B cell (primary cell): ENCODE measurements at regions not wholly inside any gene's neighbourhood (a gene's known extent, or its start where the extent isn't known, plus 50 kb on each side); places are given as distances from the start of the nearest gene placed in this dataset.

Experiments used
- ATAC-seq: fragments of 200-7000 bp; cut with Tn5 transposase; one replicate; pipeline ENCODE4 v1.10.0; 2021; ENCODE audit warnings: low read depth, mild to moderate bottlenecking, moderate number of reproducible peaks, moderate library complexity
- CTCF ChIA-PET: fragments of 350-600 bp; sonication (Branson Sonifier 250); formaldehyde crosslinking; loops from one replicate; lab custom pipeline; 2021; ENCODE audit warnings: antibody characterized with exemption, inconsistent platforms; lab: Charles Lee
- POLR2A ChIA-PET: fragments of 350-600 bp; sonication (Branson Sonifier 250); formaldehyde crosslinking; loops from one replicate; lab custom pipeline; 2021; ENCODE audit warnings: antibody characterized with exemption; lab: Charles Lee
- DNase-seq: peaks from one replicate; pipeline ENCODE4 v3.0.0; 2013
- H2AFZ ChIP-seq: 2 replicates; pipeline ENCODE4 v1.6.1; 2012; ENCODE audit warnings: mild to moderate bottlenecking, low read depth, low read length; ENCODE audit not compliant: insufficient read depth, poor library complexity, severe bottlenecking
- H3K27ac ChIP-seq, 2 donors: 1 replicate in 1 of 2; 2 replicates in 1 of 2; pipeline ENCODE4 v1.5.1; 2012 to 2013; ENCODE audit warnings: low read length in 2 of 2, mild to moderate bottlenecking in 2 of 2, moderate library complexity in 1 of 2
- H3K27me3 ChIP-seq, 4 experiments: fragments of 200-600 bp in 1 of 4; sonication (generic) in 1 of 4; replicated peaks in 1 of 4; 1 replicate in 2 of 4; 2 replicates in 2 of 4; pipeline versions ENCODE4 v1.6.1 to v1.7.0; 2013 to 2016; ENCODE audit warnings: low read length in 3 of 4, mild to moderate bottlenecking in 2 of 4, mixed read lengths in 1 of 4, moderate library complexity in 1 of 4; ENCODE audit not compliant: insufficient read depth in 4 of 4, control insufficient read depth in 3 of 4; ENCODE audit errors: control extremely low read depth in 1 of 4
- H3K36me3 ChIP-seq, 2 experiments: replicated peaks in 1 of 2; 1 replicate in 1 of 2; 2 replicates in 1 of 2; pipeline versions ENCODE4 v1.6.1 to v1.7.1; 2013; ENCODE audit warnings: low read length in 1 of 2; ENCODE audit not compliant: insufficient read depth in 2 of 2, control insufficient read depth in 1 of 2; ENCODE audit errors: control extremely low read depth in 1 of 2, extremely low read depth in 1 of 2
- H3K4me1 ChIP-seq, 2 donors: fragments of 200-600 bp in 1 of 2; sonication (generic) in 1 of 2; 1 replicate in 1 of 2; 2 replicates in 1 of 2; pipeline versions ENCODE4 v1.5.1 to v1.6.1; 2013 to 2017; ENCODE audit warnings: low read length in 2 of 2; ENCODE audit not compliant: control insufficient read depth in 2 of 2, insufficient read depth in 2 of 2
- H3K4me2 ChIP-seq: replicated peaks from 2 replicates; pipeline ENCODE3; 2012; ENCODE audit warnings: mild to moderate bottlenecking, low read depth, low read length; ENCODE audit not compliant: poor library complexity, severe bottlenecking
- H3K4me3 ChIP-seq, 5 experiments: fragments of 200-600 bp in 1 of 5; sonication (generic) in 1 of 5; 1 replicate in 3 of 5; 2 replicates in 2 of 5; pipeline versions ENCODE4 v1.5.1 to v1.7.0; 2011 to 2016; ENCODE audit warnings: low read length in 4 of 5, mild to moderate bottlenecking in 4 of 5, low read depth in 2 of 5, control low read depth in 1 of 5, moderate library complexity in 1 of 5; ENCODE audit not compliant: insufficient read depth in 1 of 5; ENCODE audit errors: control extremely low read depth in 1 of 5, extremely low read depth in 1 of 5
- H3K79me2 ChIP-seq: fragments of 200-600 bp; sonication (generic); one replicate; pipeline ENCODE4 v1.6.0; 2016; ENCODE audit warnings: low read length; ENCODE audit not compliant: control insufficient read depth, insufficient read depth
- H3K9ac ChIP-seq: fragments of 200-600 bp; sonication (generic); 2 replicates; pipeline ENCODE4 v1.6.1; 2017; ENCODE audit warnings: mild to moderate bottlenecking, low read length, moderate library complexity
- H3K9me3 ChIP-seq, 3 donors: one replicate each; pipeline versions ENCODE4 v1.6.1 to v1.7.1; 2013; ENCODE audit warnings: low read length in 2 of 3; ENCODE audit not compliant: control insufficient read depth in 2 of 3, insufficient read depth in 1 of 3; ENCODE audit errors: control extremely low read depth in 1 of 3
- H4K20me1 ChIP-seq: 2 replicates; pipeline ENCODE4 v1.6.0; 2012; ENCODE audit warnings: mild to moderate bottlenecking, low read length; ENCODE audit not compliant: insufficient read depth, control insufficient read depth, poor library complexity, severe bottlenecking
- H3K27ac Mint-ChIP-seq: one replicate; pipeline ENCODE4 v1.8.0; 2021; ENCODE audit warnings: mixed read lengths
- H3K27me3 Mint-ChIP-seq: one replicate; pipeline ENCODE4 v1.8.0; 2021; ENCODE audit warnings: mixed read lengths
- H3K4me1 Mint-ChIP-seq: one replicate; pipeline ENCODE4 v1.8.0; 2021; ENCODE audit warnings: mixed read lengths
- H3K4me3 Mint-ChIP-seq: one replicate; pipeline ENCODE4 v1.8.0; 2021; ENCODE audit warnings: mixed read lengths
- H3K9me3 Mint-ChIP-seq: one replicate; pipeline ENCODE4 v1.8.0; 2022; ENCODE audit warnings: mixed read lengths; ENCODE audit not compliant: insufficient read depth
- CTCF ChIP-seq: fragments of 200-600 bp; IDR thresholded peaks from one replicate; pipeline ENCODE4 v1.8.0; 2022; ENCODE audit warnings: antibody characterized with exemption, mild to moderate bottlenecking
- EZH2 ChIP-seq: IDR thresholded peaks from 2 replicates; pipeline ENCODE4 v1.6.1; 2012; ENCODE audit warnings: borderline replicate concordance, low read depth, mild to moderate bottlenecking, moderate library complexity, low read length; ENCODE audit not compliant: insufficient read depth, poor library complexity, severe bottlenecking
- WGBS: methylation state at CpG from one replicate; pipeline ENCODE4 v1.1.5; 2013; ENCODE audit warnings: missing lambda C conversion rate; ENCODE audit not compliant: insufficient coverage; 5-methylcytosine and 5-hydroxymethylcytosine counted together
- intact Hi-C: fragments of 100-400 bp; cut with micrococcal nuclease; formaldehyde crosslinking; loops from one replicate; pipeline ENCODE4 v1.10.0; 2022

GRCh38 chr1:82858031-82858430, 1057.3 kb downstream of the ADGRL2 start:
- CTCF ChIA-PET = no interaction called here
- no peak overlapping the region for H3K9ac ChIP-seq
- Mint-ChIP-seq H3K27ac (no peak overlapping the region), H3K9me3 (no peaks in the 10 kb centered on the region), H3K4me1 (no peaks in the 10 kb centered on the region), H3K27me3 (no peaks in the 10 kb centered on the region), H3K4me3 (no peak overlapping the region)
- no peaks in the 10 kb centered on the region for H3K4me1 ChIP-seq
- no peak for TF ChIP-seq CTCF
- no peak for TF ChIP-seq EZH2
- H3K4me3 ChIP-seq = no peak overlapping the region
- WGBS = 95% methylated on average over 3 of the region's 4 CpGs
- ATAC-seq = no peak
- DNase-seq = no peak
- POLR2A ChIA-PET = interaction anchor here (0.7 kb wide), 1 partner anchor 24 kb away, joined by 3 read pairs; no protein-coding TSS in a partner anchor
- H3K4me2 ChIP-seq = no peak overlapping the region
- H2AFZ ChIP-seq = no peak overlapping the region
- no peaks in the 10 kb centered on the region for H3K9me3 ChIP-seq
- no peaks in the 10 kb centered on the region for H3K27me3 ChIP-seq
- H3K79me2 ChIP-seq = no peaks in the 10 kb centered on the region
- H3K36me3 ChIP-seq = no peaks in the 10 kb centered on the region
- no peak overlapping the region for H3K27ac ChIP-seq
- intact Hi-C loops = no loop called here
- H4K20me1 ChIP-seq = no peaks in the 10 kb centered on the region

- Histone ChIP-seq H3K27ac (no peak overlapping the region), H3K36me3 (no peaks in the 10 kb centered on the region), H3K4me1 (no peaks in the 10 kb centered on the region), H3K79me2 (no peaks in the 10 kb centered on the region), H3K4me2 (no peak overlapping the region), H3K27me3 (no peaks in the 10 kb centered on the region), H4K20me1 (no peaks in the 10 kb centered on the region), H3K9me3 (no peaks in the 10 kb centered on the region), H3K9ac (no peak overlapping the region), H2AFZ (no peak overlapping the region), H3K4me3 (no peak overlapping the region)
- TF ChIP-seq EZH2 (no peak), CTCF (no peak)
- intact Hi-C loops = no loop called here
- Mint-ChIP-seq H3K4me1 (no peaks in the 10 kb centered on the region), H3K4me3 (no peak overlapping the region), H3K27ac (no peak overlapping the region), H3K9me3 (no peaks in the 10 kb centered on the region), H3K27me3 (no peaks in the 10 kb centered on the region)
- 90% methylated on average over 1 of the region's 2 CpGs for WGBS
- POLR2A ChIA-PET = no interaction called here
- ATAC-seq (no peak), DNase-seq (no peak)
- CTCF ChIA-PET = no interaction called here
Measured at GRCh38 chr1:82849460-82849859, 1048.7 kb downstream of the ADGRL2 start.
